CD4-positive, alpha-beta T cell treated with Interleukin-4 for 1 hour (primary cell): ENCODE measurements at regions not wholly inside any gene's neighbourhood (a gene's known extent, or its start where the extent isn't known, plus 50 kb on each side); places are given as distances from the start of the nearest gene placed in this dataset.
"Not testable (repeated sequence)": the region's sequence is repeated elsewhere in the genome, so short reads cannot be mapped to it uniquely, and the experiment has no call there.

Source experiments
- DNase-seq, 2 donors: peaks; one replicate each; pipeline ENCODE4 v3.0.0-alpha.2; 2020 to 2022

GRCh38 chr4:118504927-118505326 lies 152.1 kb upstream of the PRSS12 start:
- DNase-seq: not testable (repeated sequence)

DNA sequence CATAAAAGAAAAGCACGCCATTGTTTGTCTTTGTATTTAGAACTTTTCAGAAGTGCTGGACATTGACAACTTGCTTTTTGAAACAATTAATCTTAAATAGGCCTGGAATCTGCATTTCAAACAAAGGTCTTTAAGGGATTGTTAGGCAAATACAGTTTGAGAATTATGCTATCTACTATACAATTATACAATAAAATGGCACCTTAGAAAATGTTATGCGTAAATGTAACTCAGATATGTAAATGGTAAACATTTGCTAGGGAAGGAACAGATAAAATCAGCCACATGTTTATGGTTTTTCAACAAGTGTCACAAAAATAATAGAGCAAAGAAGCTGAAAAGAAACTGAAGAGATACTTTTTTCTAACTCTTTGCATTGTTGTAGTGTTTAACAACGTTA lies 152.7 kb upstream of the PRSS12 start:
- DNase-seq: not testable (repeated sequence)

GRCh38 chr4:118512870-118513269 lies 160.1 kb upstream of the PRSS12 start:
- DNase-seq: not testable (repeated sequence)

DNA sequence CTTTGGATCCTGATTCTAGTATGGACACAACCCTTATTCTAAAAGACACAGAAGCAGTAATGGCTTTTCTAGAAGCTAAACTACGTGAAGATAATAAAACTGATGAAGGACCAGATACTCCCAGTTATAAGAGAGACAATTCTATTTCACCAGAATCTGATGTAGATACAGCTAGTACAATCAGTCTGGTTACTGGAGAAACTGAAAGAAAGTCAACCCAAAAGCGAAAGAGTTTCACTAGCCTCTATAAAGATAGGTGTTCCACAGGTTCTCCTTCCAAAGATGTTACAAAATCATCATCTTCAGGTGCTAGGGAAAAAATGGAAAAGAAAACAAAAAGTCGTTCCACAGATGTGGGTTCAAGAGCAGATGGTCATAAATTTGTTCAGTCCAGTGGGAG lies 161.5 kb upstream of the PRSS12 start:
- not testable (repeated sequence) for DNase-seq

DNA sequence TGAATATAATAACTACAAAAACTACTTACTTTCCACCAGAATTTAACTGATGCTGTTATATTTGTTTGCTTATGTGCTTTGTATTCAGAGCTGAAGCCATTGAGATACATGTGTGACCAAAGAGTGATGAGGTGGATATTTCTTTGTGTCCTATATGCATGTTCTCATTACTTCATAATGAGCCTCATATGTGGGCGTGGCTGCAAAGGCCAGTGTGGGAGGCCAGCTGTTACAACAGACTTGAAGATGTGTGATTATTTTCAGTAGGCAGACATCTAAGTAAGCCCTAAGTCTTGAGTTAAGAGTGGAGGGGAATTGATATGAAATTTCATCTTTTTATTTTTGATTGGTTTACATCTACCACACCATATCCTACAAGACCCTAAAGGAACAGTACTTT lies 163.3 kb upstream of the PRSS12 start:
- not testable (repeated sequence) for DNase-seq

- not testable (repeated sequence) for DNase-seq
Observed at GRCh38 chr4:118530107-118530506, 155.1 kb upstream of the METTL14 start.

DNA sequence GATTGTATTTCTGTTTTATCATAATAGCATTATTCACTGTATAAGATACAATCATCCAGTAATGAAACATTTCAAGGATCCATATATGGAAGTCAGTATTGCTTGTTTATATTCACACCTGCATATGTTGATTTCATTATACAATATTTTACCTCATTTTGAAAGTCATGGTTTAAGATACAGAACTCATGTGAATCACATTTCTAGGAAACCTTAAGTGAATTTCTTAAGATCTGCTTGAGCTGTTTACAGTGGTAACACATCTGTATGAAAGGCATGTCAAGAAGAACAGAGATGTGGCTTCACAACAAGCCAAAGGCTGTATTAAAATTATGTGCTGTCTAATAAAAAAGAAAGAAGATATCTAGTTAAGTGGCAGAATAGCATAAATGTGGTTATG lies 153.2 kb upstream of the METTL14 start:
- not testable (repeated sequence) for DNase-seq

GRCh38 chr4:118535788-118536187 lies 149.4 kb upstream of the METTL14 start:
- not testable (repeated sequence) for DNase-seq

- peak in 1 of 2 donors; percentile 16 for DNase-seq
Observed at GRCh38 chr4:118539412-118540077, 145.6 kb upstream of the METTL14 start.

GRCh38 chr4:118556576-118556975 lies 128.6 kb upstream of the METTL14 start:
- not testable (repeated sequence) for DNase-seq

DNA sequence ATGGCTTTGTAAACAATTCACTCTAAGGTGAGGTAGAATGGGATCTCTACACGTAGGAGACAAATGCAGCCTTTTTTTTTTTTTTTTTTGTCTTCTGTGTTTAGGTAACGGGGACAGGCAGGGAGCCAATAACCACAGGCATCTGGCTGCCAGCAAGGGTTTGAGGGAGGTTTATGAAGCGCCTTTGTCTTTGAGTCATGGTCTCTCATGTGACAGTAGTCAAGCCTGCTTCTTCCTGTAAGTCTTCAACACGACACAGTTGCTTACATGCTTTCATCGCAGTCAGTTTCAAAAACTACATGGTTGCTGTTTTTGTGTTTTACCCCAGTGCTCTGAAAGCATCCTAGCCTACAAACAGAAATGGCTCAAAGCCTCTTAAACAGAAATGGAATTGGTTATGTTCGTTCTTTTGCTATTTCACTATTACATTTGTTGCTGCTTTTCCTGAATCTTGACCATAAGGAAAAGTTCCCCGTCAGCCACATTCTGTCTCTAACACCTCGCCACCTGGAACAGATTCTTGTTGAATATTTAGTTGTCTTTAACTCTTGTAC lies 127.8 kb upstream of the METTL14 start:
- no peak for DNase-seq

- not testable (repeated sequence) for DNase-seq
Observed at GRCh38 chr4:118558188-118558587, 127.0 kb upstream of the METTL14 start.

- not testable (repeated sequence) for DNase-seq
Observed at GRCh38 chr4:118561559-118561958, 123.6 kb upstream of the METTL14 start.

GRCh38 chr4:118566003-118566513 lies 119.1 kb upstream of the METTL14 start:
- DNase-seq: not testable (repeated sequence)

- not testable (repeated sequence) for DNase-seq
Observed at GRCh38 chr4:118572991-118573390, 112.2 kb upstream of the METTL14 start.

DNA sequence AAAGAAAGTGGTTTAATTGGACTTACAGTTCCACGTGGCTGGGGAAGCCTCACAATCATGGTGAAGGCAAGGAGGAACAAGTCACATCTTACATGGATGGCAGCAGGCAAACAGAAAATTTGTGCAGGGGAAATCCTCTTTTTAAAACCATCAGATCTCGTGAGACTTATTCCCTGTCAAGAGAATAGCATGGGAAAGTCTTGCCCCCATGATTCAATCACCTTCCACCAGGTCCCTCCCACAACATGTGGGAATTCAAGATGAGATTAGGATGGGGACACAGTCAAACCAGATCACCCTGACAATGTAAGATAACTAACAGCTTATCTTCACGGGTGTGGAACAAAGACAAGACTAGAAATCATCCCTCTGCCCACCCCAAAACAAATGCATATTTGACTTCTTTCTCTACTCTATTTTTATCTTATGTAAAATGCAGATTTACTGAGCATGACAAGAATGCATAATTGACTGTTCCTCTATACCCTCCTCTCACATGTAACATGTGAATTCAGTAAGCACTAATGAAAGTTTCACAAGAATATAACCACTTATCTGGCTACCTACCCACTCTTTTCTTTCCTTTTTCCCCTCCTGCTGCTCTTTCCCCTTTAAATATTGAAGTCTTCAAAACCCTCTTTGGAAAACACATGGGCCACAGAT lies 110.8 kb upstream of the METTL14 start:
- DNase-seq: not testable (repeated sequence)

- DNase-seq: not testable (repeated sequence)
Observed at GRCh38 chr4:118575057-118575456, 110.1 kb upstream of the METTL14 start.

GRCh38 chr4:118575726-118576125 lies 109.5 kb upstream of the METTL14 start:
- DNase-seq: not testable (repeated sequence)

GRCh38 chr4:118576709-118577219 lies 108.4 kb upstream of the METTL14 start:
- DNase-seq: not testable (repeated sequence)

GRCh38 chr4:118585015-118585414 lies 100.2 kb upstream of the METTL14 start:
- no peak for DNase-seq

- DNase-seq: no peak
Observed at GRCh38 chr4:118586357-118586790, 98.8 kb upstream of the METTL14 start.

GRCh38 chr4:118587116-118587831 lies 97.9 kb upstream of the METTL14 start:
- no peak for DNase-seq

DNA sequence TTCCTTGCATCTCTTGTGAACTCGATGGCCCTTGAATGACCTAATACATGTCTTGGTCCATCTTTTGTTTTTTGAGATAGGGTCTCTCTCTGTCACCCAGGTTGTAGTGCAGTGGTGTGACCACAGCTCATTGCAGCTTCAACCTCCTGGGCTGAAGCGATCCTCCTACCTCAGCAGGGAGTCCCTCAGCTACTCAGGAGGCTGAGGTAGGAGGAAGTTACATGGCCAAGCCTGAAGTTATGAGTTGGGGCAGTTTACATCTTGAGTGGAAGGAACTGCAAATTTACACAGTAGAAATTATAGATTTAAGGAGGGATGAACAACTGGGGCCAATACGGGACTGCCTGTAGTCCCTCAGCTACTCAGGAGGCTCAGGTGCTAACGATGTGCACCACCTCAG lies 97.2 kb upstream of the METTL14 start:
- DNase-seq: no peak
